ENCODE measurements at regions not wholly inside any gene's neighbourhood (a gene's known extent, or its start where the extent isn't known, plus 50 kb on each side); places are given as distances from the start of the nearest gene placed in this dataset.

DNA sequence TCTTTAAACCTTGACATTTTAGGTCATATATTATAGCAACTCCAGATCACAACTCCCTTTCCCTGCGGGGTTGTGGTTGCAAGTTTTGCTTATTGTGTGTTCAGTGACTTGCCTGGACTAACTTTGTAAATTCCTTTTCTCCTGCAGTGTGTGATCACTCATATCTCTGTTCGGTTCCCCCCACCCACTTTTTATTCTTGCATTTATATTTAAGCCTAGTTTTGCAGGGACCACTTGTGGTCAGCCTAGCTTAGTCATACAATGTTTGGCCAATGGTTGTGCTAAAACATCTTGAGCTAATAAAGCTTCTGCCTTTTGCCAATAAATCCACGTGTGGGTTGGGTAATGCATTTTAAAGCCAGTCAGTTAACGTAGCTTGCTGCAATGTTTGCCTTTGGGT is 146.5 kb upstream of the IRX4 start:
- no peak for TF ChIP-seq POLR2A (IDR thresholded peaks at IDR 0.05)
- TF ChIP-seq CTCF (IDR thresholded peaks at IDR 0.05), result no peak

Measured in lower leg skin (tissue), 3 donors.